CD4-positive, alpha-beta T cell treated with Interleukin-6 for 4 hours (primary cell): ENCODE measurements at regions not wholly inside any gene's neighbourhood (a gene's known extent, or its start where the extent isn't known, plus 50 kb on each side); places are given as distances from the start of the nearest gene placed in this dataset.

Experiments
- DNase-seq: peaks from one replicate; pipeline ENCODE4 v3.0.0-alpha.2; 2020; ENCODE audit warnings: mixed read lengths

DNA sequence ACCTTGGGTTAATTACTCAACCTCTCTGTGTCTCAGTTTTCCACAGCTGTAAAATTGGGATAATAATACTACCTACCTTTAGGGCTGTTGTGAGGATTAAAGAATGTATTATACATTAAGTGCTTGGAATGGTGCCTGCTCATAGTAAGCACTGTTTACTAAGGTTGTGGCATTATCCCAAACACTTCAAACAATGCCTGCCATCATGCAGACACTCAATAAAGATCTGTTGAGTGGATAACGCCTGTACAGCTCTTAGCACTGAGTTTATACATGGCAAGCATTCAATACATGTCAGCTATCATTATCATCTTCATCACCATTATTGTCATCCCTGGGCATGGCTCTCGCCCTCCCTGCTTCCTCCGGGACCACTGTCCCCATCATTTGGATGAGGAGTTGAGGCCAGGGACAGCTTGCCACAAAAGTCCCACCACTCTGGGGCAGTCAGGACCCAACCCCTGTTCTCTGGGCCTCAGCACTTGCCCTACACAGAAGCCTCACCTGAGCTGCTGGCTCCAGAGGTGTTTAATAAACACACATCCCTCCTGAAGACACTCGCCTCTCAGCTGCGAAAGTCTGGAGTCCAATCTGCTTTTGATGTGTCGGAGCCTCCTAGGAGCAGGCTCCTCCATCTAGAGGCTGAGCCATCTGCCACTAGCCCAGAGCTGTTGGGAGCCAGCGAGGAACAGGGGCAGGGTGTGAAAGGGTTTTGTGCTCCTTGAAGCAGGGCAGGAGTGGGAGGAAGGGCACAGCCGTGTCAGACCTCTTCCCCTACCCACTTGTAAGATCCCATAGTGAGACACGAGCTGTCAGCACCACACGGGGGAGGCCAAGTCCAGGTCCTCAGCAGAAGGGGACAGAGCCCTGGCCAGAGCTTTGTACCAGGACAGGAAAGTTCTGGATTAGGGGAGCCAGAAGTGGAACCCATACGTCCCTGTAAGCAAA, 80.9 kb upstream of the ZC3H12A start:
- DNase-seq, result no peak

DNA sequence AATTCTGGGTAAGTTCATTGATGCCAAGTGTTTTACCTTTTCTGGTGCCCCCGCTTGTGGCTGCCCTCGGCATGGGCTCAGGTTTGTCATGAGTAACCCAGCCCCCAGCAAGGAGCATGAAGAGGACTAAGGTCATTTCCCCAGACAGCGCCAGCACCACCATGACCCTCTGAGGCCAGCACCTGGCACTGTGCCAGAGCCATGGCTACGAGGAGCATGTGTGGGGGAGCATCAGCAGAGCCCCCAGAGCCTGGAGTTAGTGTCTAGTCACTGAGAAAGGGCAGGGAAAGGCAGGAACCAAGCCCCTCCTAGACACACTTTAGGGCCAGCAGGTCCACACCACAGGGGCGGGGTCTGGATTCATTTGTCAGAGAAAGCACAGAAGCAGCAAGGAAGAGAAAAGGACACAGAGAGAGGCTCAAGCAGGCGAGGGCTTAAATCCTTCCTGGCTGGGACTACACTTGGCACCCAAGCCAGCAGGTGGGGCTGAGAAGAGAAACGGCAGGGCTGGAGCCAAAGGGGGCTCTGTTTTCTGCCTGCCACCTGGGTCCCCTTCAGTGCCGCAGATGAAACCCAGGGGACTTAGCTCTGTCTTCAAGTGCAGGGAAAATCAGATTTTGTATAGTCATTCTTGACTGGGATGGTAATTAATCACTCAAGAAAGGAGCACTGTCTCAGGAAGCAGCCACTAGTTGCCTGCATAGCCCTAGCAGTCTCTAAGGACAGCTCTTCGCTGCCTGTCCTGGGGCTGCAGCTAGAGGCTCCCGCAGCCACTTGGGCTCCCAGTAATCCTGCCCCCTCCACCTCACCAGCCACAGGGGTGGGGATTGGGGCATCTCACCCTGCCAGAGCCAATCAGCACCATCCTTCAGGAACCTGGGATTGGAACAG, 79.6 kb upstream of the ZC3H12A start:
- DNase-seq, result no peak

- DNase-seq, result no peak
Measured at GRCh38 chr1:37398096-37398495, 76.3 kb upstream of the ZC3H12A start.

DNA sequence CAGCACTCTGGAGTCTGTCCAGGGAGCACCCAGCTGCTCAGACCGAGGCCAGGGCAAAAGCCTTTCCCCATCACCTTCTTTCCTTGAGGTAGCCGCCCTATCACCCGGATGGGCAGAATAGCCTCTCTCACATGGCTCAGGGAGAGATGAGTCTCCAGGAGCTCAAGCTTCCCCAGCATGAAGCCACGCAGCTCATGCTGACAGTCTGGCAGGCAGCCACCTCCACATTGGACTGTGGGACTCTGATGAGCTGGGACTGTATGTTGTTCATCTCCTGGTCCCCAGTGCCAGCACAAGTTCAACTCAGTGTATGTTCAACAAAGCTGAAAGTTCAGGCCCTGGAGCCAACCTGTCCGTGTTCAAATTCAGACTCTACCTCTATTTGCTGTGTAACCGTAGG, 75.2 kb upstream of the ZC3H12A start:
- DNase-seq, result no peak

- DNase-seq, result no peak
Measured at GRCh38 chr1:37399830-37400464, 74.4 kb upstream of the ZC3H12A start.

DNA sequence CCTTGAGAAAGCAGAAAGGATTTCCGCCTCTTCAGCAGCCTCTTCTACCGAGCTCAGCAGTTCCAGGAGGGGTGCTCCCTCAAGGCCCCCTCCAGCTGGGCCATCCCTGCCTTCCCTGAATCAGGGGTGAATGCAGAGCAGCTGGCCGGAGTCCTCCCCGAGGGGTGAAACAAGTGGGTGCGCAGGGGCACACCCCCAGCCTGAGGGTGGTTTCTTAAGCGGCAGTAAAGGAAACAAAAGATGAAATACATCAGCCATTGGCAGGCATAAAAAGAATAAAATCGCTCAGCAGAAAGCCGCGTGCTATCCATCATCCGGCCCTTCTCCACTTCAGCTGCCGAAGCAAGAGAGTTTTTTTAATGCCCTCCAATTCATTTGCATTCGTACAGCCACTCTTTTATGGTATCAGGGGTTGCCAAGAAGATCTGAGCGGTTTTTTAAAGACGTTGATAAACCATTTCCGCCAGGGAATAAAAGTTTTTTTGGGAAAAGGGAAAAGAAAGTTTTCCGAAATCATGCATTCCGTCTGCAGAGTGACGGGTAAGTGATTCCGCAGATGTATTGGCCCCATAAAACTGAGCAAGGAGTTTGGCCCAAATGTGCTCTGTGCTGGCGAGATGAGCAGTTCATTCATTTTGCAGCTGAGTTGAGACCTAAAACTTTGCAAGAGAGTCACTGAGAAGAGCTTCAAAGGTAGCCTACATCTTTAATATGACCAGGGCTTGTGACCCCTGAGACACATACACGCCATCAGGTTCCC, 73.7 kb upstream of the ZC3H12A start:
- DNase-seq, result no peak

GRCh38 chr1:37403166-37403565, 71.2 kb upstream of the ZC3H12A start:
- no peak for DNase-seq

- no peak for DNase-seq
Measured at GRCh38 chr1:37404711-37405110, 69.7 kb upstream of the ZC3H12A start.

- no peak for DNase-seq
Measured at GRCh38 chr1:37410105-37410504, 64.3 kb upstream of the ZC3H12A start.

DNA sequence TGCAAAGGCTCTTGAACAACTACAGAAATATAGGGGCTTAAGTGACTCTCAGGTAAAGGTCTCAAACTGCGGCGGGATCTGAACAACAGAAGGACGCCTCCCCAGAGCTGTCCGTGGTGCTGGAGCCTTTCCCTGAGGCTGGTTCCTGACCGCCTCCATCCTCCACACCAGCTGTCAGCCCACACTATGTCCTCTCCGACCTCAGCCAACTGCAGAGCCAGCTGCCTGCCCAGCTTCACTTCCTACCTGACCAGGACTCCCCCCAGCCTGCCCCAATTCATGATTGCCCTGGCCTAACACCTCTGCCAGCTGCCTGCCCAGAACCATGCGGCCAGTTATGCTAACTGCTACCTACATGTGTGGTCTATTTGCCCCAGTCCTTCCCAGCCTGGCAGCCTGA, 63.6 kb upstream of the ZC3H12A start:
- DNase-seq, result no peak

DNA sequence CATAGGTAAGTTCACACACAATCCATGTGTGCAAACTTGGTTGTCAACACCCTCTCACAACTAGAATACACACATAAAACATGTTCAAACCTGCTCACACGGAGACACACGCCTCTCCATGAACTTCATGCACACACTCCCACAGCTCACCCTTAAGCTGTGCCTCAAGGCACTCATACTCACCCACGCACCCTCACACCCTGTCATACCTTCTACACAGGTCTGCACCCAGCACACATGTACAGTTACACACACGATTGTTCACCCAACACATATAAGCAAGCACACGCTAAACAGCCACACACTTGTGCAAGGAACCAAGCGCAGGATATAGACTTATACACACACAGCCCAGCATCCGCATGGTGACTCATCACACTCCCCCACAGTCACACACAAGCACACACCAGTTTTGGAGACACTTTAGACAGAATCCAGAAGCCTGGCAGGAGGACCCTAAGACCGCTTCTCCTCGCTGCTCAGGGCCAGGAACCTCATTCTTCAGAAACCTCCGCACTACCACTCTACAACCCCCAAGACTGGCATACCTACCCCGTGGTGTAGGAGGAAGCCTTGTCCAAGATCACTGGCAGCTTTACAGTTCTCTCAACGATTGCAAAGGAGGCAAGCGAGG, 58.7 kb upstream of the ZC3H12A start:
- no peak for DNase-seq

GRCh38 chr1:37420456-37420855, 53.9 kb upstream of the ZC3H12A start:
- DNase-seq, result no peak

DNA sequence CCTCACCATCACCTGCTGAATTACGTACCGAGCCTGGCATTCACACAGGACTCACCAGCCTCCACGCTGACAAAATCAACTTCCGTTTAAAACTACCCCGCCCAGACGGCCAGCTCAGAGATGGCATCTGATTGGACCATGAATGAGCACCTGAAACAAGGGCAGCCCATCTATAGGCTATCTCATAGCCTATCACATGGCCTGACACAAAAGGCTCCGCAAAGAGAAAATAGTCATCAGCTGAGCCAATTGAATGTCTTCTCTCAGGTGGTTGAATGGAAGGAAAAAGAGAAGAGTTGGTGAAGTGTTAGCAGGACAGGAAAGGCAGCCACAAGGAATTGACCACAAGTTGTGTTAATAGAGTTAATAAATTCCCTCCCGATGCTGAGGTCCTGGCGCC, 50.6 kb upstream of the ZC3H12A start:
- no peak for DNase-seq

- DNase-seq, result no peak
Measured at GRCh38 chr1:37424523-37424922, 49.9 kb upstream of the ZC3H12A start.
